H1 (cell line): ENCODE measurements at regions not wholly inside any gene's neighbourhood (a gene's known extent, or its start where the extent isn't known, plus 50 kb on each side); places are given as distances from the start of the nearest gene placed in this dataset.

ENCODE experiments used
- CTCF ChIP-seq, 3 experiments: IDR thresholded peaks; 1 replicate in 2 of 3; 2 replicates in 1 of 3; pipeline versions ENCODE4 v1.5.1 to v1.6.1; 2011; ENCODE audit warnings: low read length in 3 of 3, mild to moderate bottlenecking in 3 of 3, inconsistent platforms in 2 of 3, low read depth in 1 of 3, moderate library complexity in 1 of 3; ENCODE audit not compliant: insufficient read depth in 1 of 3; ENCODE audit errors: control extremely low read depth in 1 of 3
- EZH2 ChIP-seq: fragments of 200-600 bp; sonication (generic); IDR thresholded peaks from 2 replicates; pipeline ENCODE4 v1.7.1; 2012; ENCODE audit warnings: low read depth, mild to moderate bottlenecking, moderate library complexity, low read length, inconsistent platforms; ENCODE audit not compliant: severe bottlenecking
- HDAC2 ChIP-seq, 2 experiments: fragments of 300-600 bp in 1 of 2; sonication (generic) in 1 of 2; IDR thresholded peaks; 2 replicates each; pipeline ENCODE4 v1.6.1; 2011 to 2012; ENCODE audit warnings: low read depth in 2 of 2, low read length in 2 of 2, mild to moderate bottlenecking in 2 of 2, moderate library complexity in 2 of 2, borderline replicate concordance in 1 of 2, inconsistent platforms in 1 of 2
- POLR2A ChIP-seq, 2 experiments: IDR thresholded peaks; 1 replicate in 1 of 2; 2 replicates in 1 of 2; pipeline ENCODE4 v1.6.1; 2011; ENCODE audit warnings: low read depth in 2 of 2, low read length in 2 of 2, mild to moderate bottlenecking in 2 of 2; ENCODE audit errors: control extremely low read depth in 1 of 2
- TEAD4 ChIP-seq: IDR thresholded peaks from 2 replicates; pipeline ENCODE4 v1.6.1; 2012; ENCODE audit warnings: low read depth, low read length, inconsistent platforms, mixed read lengths
- YY1 ChIP-seq: IDR thresholded peaks from 2 replicates; pipeline ENCODE4 v1.6.1; 2011; ENCODE audit warnings: low read depth, mild to moderate bottlenecking, low read length
- ZNF274 ChIP-seq: IDR thresholded peaks from 2 replicates; pipeline ENCODE4 v1.7.0; 2012; ENCODE audit warnings: low read length, borderline replicate concordance; ENCODE audit errors: extremely low read depth

GRCh38 chr6:47967843-47968242 lies 143.2 kb downstream of the PTCHD4 start:
- TF ChIP-seq EZH2 (no peak), TEAD4 (no peak), POLR2A (IDR thresholded peaks at IDR 0.05; ENCODE audit: control extremely low read depth in 1 of 2, low read depth in 2 of 2, low read length in 2 of 2) (no peak), CTCF (IDR thresholded peaks at IDR 0.05; ENCODE audit: control extremely low read depth in 1 of 3, insufficient read depth in 1 of 3, low read depth in 1 of 3, low read length in 3 of 3) (no peak), ZNF274 (no peak), YY1 (no peak), HDAC2 (IDR thresholded peaks at IDR 0.05; ENCODE audit: borderline replicate concordance in 1 of 2, low read depth in 2 of 2, low read length in 2 of 2) (no peak)
